ENCODE measurements at regions not wholly inside any gene's neighbourhood (a gene's known extent, or its start where the extent isn't known, plus 50 kb on each side); places are given as distances from the start of the nearest gene placed in this dataset.

DNA sequence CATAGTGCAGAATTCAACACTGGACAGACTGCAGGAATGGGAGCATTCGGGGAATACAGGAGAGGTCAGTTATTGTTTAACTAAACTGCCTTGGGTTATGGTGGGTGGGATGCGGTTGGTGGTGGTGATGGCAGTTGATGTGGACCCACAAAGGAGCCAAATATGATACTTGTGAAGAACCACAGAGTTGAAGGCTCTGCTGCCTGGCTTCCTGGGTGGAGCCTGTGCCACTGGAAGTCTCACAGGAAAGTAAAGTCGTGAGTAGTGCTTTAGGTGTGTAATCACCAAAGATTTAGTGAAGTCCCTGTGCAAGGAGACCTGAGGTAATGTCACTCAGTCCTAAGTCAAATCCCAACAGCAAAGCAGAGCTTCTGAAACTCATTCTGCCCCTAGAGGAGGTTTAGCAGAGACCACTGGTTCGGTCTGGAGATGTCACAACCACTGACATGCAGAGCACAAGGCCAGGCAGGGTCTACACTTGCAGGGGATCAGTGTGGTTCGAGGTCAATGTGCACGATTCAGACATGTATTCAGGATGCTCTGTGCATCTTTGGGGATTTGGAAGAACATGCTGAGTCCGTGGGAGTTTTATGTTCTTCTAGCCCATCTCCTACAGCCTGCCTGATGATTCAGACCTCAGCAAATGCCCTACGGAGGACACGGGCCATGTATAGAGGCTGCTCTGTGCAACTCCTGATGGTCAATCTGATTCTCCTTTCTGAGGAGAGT is 1150.9 kb downstream of the RPIA start:
- no peak for TF ChIP-seq ZNF565 (CRISPR knock-in tag; conservative IDR thresholded peaks at IDR 0.05; ENCODE audit: low read depth)

DNA sequence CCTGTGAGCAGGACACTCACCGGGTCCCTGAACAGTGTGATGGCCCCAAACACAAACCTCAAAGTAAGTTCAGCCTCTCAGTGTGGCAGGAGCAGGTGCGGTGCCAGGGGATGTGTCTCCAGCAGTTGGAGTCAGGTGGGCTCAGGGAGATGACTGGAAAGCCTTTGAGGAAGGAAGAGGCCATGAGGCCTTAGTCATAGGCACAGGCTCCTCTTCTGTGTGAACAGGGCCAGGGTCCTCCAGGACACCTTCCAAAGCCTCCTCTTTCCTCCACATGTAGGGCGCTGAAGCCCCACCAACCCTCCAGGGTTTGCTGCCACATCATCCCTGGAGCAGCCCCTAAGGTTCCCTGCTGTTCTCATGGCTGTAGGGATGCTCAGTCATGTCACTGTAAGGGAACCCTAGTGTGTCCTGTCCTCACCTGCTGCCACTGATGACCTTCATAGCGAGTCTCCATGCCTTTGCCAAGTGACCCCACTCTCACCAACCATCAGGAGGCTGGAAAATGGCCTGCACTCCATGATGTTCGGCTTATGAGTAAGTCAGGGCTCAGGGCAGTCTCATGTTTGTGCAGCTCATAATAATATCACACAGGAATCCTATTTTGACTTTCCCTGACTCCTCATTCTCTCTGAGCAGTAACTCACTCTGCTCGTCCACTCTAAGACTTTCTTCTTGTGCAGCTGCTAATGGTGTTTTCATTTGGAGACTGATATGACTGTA is 1152.9 kb downstream of the RPIA start:
- no peak for TF ChIP-seq BACH2 (CRISPR knock-in tag; IDR thresholded peaks at IDR 0.05; ENCODE audit: borderline replicate concordance)
- no peak for TF ChIP-seq TOX (CRISPR knock-in tag; IDR thresholded peaks at IDR 0.05; ENCODE audit: borderline replicate concordance)
- TF ChIP-seq, protein P1, sequence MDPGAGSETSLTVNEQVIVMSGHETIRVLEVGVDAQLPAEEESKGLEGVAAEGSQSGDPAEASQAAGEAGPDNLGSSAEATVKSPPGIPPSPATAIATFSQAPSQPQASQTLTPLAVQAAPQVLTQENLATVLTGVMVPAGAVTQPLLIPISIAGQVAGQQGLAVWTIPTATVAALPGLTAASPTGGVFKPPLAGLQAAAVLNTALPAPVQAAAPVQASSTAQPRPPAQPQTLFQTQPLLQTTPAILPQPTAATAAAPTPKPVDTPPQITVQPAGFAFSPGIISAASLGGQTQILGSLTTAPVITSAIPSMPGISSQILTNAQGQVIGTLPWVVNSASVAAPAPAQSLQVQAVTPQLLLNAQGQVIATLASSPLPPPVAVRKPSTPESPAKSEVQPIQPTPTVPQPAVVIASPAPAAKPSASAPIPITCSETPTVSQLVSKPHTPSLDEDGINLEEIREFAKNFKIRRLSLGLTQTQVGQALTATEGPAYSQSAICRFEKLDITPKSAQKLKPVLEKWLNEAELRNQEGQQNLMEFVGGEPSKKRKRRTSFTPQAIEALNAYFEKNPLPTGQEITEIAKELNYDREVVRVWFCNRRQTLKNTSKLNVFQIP (CRISPR knock-in tag; IDR thresholded peaks at IDR 0.05; ENCODE audit: borderline replicate concordance, low read depth): no peak
- no peak for TF ChIP-seq CSDC2 (CRISPR knock-in tag; IDR thresholded peaks at IDR 0.05)
- no peak for TF ChIP-seq ZNF70 (CRISPR knock-in tag; IDR thresholded peaks at IDR 0.05)
- TF ChIP-seq ZC3H10 (CRISPR knock-in tag; IDR thresholded peaks at IDR 0.05): no peak
- TF ChIP-seq RARB (CRISPR knock-in tag; IDR thresholded peaks at IDR 0.05): no peak
- ATAC-seq: no peak

More for the DNA sequence above, 1150.9 kb downstream of the RPIA start:
- no peak for ATAC-seq

DNA sequence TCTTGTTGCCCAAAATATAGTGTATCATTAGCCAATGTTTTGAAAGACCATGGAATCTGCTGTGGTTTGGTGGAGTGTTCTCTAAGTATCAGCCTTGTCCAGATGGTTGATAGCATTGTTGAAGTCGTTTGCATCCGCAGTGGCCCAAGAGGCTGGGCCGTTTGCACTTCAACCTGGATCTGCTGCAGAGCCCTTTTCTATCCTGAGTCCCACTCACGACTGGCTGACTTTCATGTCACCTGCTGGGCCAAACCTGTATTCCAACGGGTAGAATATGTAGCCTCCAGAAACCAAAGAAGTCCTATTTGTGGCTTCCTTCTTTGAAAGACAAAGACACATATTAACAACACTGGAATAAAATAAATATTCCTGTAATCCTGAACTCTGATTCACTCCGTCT is 1154.1 kb downstream of the RPIA start:
- TF ChIP-seq OSR1 (CRISPR knock-in tag; IDR thresholded peaks at IDR 0.05) (no peak), TCF4 (CRISPR knock-in tag; IDR thresholded peaks at IDR 0.05; ENCODE audit: borderline replicate concordance) (no peak), RARB (CRISPR knock-in tag; IDR thresholded peaks at IDR 0.05) (no peak), ZNF70 (CRISPR knock-in tag; IDR thresholded peaks at IDR 0.05) (no peak), GLIS3 (CRISPR knock-in tag; IDR thresholded peaks at IDR 0.05) (no peak), BACH2 (CRISPR knock-in tag; IDR thresholded peaks at IDR 0.05; ENCODE audit: borderline replicate concordance) (no peak), ZC3H10 (CRISPR knock-in tag; IDR thresholded peaks at IDR 0.05) (no peak), ISL1 (CRISPR knock-in tag; IDR thresholded peaks at IDR 0.05) (no peak), CSDC2 (CRISPR knock-in tag; IDR thresholded peaks at IDR 0.05) (no peak), ARNTL (CRISPR knock-in tag; IDR thresholded peaks at IDR 0.05; ENCODE audit: borderline replicate concordance, low read depth) (no peak), ESRRG (CRISPR knock-in tag; IDR thresholded peaks at IDR 0.05) (no peak), ZNF565 (CRISPR knock-in tag; conservative IDR thresholded peaks at IDR 0.05; ENCODE audit: low read depth) (no peak), ZNF8 (CRISPR knock-in tag; IDR thresholded peaks at IDR 0.05) (no peak), ZFP3 (CRISPR knock-in tag; IDR thresholded peaks at IDR 0.05) (no peak)
- TF ChIP-seq, protein P2, sequence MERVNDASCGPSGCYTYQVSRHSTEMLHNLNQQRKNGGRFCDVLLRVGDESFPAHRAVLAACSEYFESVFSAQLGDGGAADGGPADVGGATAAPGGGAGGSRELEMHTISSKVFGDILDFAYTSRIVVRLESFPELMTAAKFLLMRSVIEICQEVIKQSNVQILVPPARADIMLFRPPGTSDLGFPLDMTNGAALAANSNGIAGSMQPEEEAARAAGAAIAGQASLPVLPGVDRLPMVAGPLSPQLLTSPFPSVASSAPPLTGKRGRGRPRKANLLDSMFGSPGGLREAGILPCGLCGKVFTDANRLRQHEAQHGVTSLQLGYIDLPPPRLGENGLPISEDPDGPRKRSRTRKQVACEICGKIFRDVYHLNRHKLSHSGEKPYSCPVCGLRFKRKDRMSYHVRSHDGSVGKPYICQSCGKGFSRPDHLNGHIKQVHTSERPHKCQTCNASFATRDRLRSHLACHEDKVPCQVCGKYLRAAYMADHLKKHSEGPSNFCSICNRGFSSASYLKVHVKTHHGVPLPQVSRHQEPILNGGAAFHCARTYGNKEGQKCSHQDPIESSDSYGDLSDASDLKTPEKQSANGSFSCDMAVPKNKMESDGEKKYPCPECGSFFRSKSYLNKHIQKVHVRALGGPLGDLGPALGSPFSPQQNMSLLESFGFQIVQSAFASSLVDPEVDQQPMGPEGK (CRISPR knock-in tag; IDR thresholded peaks at IDR 0.05; ENCODE audit: borderline replicate concordance): no peak
- TF ChIP-seq, protein P3, sequence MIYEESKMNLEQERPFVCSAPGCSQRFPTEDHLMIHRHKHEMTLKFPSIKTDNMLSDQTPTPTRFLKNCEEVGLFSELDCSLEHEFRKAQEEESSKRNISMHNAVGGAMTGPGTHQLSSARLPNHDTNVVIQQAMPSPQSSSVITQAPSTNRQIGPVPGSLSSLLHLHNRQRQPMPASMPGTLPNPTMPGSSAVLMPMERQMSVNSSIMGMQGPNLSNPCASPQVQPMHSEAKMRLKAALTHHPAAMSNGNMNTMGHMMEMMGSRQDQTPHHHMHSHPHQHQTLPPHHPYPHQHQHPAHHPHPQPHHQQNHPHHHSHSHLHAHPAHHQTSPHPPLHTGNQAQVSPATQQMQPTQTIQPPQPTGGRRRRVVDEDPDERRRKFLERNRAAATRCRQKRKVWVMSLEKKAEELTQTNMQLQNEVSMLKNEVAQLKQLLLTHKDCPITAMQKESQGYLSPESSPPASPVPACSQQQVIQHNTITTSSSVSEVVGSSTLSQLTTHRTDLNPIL (CRISPR knock-in tag; IDR thresholded peaks at IDR 0.05; ENCODE audit: low read depth): no peak
- TF ChIP-seq, protein P4, sequence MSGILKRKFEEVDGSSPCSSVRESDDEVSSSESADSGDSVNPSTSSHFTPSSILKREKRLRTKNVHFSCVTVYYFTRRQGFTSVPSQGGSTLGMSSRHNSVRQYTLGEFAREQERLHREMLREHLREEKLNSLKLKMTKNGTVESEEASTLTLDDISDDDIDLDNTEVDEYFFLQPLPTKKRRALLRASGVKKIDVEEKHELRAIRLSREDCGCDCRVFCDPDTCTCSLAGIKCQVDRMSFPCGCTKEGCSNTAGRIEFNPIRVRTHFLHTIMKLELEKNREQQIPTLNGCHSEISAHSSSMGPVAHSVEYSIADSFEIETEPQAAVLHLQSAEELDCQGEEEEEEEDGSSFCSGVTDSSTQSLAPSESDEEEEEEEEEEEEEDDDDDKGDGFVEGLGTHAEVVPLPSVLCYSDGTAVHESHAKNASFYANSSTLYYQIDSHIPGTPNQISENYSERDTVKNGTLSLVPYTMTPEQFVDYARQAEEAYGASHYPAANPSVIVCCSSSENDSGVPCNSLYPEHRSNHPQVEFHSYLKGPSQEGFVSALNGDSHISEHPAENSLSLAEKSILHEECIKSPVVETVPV (CRISPR knock-in tag; IDR thresholded peaks at IDR 0.05): no peak
- TF ChIP-seq, protein P1 (CRISPR knock-in tag; IDR thresholded peaks at IDR 0.05; ENCODE audit: borderline replicate concordance, low read depth): no peak
- TF ChIP-seq, protein P5, sequence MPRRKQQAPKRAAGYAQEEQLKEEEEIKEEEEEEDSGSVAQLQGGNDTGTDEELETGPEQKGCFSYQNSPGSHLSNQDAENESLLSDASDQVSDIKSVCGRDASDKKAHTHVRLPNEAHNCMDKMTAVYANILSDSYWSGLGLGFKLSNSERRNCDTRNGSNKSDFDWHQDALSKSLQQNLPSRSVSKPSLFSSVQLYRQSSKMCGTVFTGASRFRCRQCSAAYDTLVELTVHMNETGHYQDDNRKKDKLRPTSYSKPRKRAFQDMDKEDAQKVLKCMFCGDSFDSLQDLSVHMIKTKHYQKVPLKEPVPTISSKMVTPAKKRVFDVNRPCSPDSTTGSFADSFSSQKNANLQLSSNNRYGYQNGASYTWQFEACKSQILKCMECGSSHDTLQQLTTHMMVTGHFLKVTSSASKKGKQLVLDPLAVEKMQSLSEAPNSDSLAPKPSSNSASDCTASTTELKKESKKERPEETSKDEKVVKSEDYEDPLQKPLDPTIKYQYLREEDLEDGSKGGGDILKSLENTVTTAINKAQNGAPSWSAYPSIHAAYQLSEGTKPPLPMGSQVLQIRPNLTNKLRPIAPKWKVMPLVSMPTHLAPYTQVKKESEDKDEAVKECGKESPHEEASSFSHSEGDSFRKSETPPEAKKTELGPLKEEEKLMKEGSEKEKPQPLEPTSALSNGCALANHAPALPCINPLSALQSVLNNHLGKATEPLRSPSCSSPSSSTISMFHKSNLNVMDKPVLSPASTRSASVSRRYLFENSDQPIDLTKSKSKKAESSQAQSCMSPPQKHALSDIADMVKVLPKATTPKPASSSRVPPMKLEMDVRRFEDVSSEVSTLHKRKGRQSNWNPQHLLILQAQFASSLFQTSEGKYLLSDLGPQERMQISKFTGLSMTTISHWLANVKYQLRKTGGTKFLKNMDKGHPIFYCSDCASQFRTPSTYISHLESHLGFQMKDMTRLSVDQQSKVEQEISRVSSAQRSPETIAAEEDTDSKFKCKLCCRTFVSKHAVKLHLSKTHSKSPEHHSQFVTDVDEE (CRISPR knock-in tag; IDR thresholded peaks at IDR 0.05): no peak
- ATAC-seq: no peak
